Right lobe of liver (tissue), 4 donors: ENCODE measurements at regions not wholly inside any gene's neighbourhood (a gene's known extent, or its start where the extent isn't known, plus 50 kb on each side); places are given as distances from the start of the nearest gene placed in this dataset.

ENCODE experiments used
- CTCF ChIP-seq, 4 donors: fragments of 200-600 bp in 3 of 4; fragments of 450-650 bp in 1 of 4; IDR thresholded peaks; one replicate each; pipeline versions ENCODE4 v1.5.1 to v1.8.0; 2016 to 2022; ENCODE audit warnings: antibody characterized with exemption in 4 of 4, mild to moderate bottlenecking in 2 of 4
- POLR2A ChIP-seq: fragments of 450-650 bp; IDR thresholded peaks from one replicate; pipeline ENCODE4 v1.6.1; 2017; ENCODE audit warnings: antibody characterized with exemption, mild to moderate bottlenecking
- donor health status: DM: no; HTN: no; CAD: no.
- donor health status: DM: no; HTN: no; CAD: no.
- donor health status: DM: no; HTN: yes; CAD: no.

GRCh38 chrX:40494005-40494404 is 86.8 kb upstream of the ATP6AP2 start:
- TF ChIP-seq CTCF (IDR thresholded peaks at IDR 0.05) (no peak), POLR2A (no peak)
